ENCODE measurements at regions not wholly inside any gene's neighbourhood (a gene's known extent, or its start where the extent isn't known, plus 50 kb on each side); places are given as distances from the start of the nearest gene placed in this dataset.

GRCh38 chr11:42205518-42205917 is 746.1 kb upstream of the LRRC4C start:
- no peak for DNase-seq

GRCh38 chr11:42225664-42226063 is 766.2 kb upstream of the LRRC4C start:
- DNase-seq = no peak

- DNase-seq = no peak
Measured at GRCh38 chr11:42232673-42233072, 773.2 kb upstream of the LRRC4C start.

- no peak for DNase-seq
Measured at GRCh38 chr11:42234451-42234951, 775.0 kb upstream of the LRRC4C start.

- no peak for DNase-seq
Measured at GRCh38 chr11:42237701-42238235, 778.3 kb upstream of the LRRC4C start.

- no peak for DNase-seq
Measured at GRCh38 chr11:42239188-42239587, 779.7 kb upstream of the LRRC4C start.

- DNase-seq = no peak
Measured at GRCh38 chr11:42243385-42243784, 783.9 kb upstream of the LRRC4C start.

GRCh38 chr11:42244376-42244775 is 784.9 kb upstream of the LRRC4C start:
- DNase-seq = no peak

GRCh38 chr11:42249401-42249800 is 789.9 kb upstream of the LRRC4C start:
- no peak for DNase-seq

GRCh38 chr11:42249956-42250355 is 790.5 kb upstream of the LRRC4C start:
- DNase-seq = no peak

- DNase-seq = no peak
Measured at GRCh38 chr11:42251984-42252383, 792.5 kb upstream of the LRRC4C start.

- no peak for DNase-seq
Measured at GRCh38 chr11:42253156-42253555, 793.7 kb upstream of the LRRC4C start.

- no peak for DNase-seq
Measured at GRCh38 chr11:42255906-42256305, 796.5 kb upstream of the LRRC4C start.

- no peak for DNase-seq
Measured at GRCh38 chr11:42257534-42257933, 798.1 kb upstream of the LRRC4C start.

GRCh38 chr11:42265072-42265471 is 805.6 kb upstream of the LRRC4C start:
- DNase-seq = no peak

- DNase-seq = no peak
Measured at GRCh38 chr11:42271306-42271705, 811.9 kb upstream of the LRRC4C start.

- DNase-seq = no peak
Measured at GRCh38 chr11:42273977-42274376, 814.5 kb upstream of the LRRC4C start.

GRCh38 chr11:42296910-42297309 is 837.5 kb upstream of the LRRC4C start:
- no peak for DNase-seq

GRCh38 chr11:42299780-42300179 is 840.3 kb upstream of the LRRC4C start:
- DNase-seq = no peak

GRCh38 chr11:42301777-42302176 is 842.3 kb upstream of the LRRC4C start:
- no peak for DNase-seq

GRCh38 chr11:42311514-42311913 is 852.1 kb upstream of the LRRC4C start:
- no peak for DNase-seq

- DNase-seq = no peak
Measured at GRCh38 chr11:42311944-42312343, 852.5 kb upstream of the LRRC4C start.

- no peak for DNase-seq
Measured at GRCh38 chr11:42315267-42315666, 855.8 kb upstream of the LRRC4C start.

- DNase-seq = no peak
Measured at GRCh38 chr11:42315846-42316245, 856.4 kb upstream of the LRRC4C start.

GRCh38 chr11:42319921-42320320 is 860.5 kb upstream of the LRRC4C start:
- DNase-seq = no peak

All from activated CD4-positive, alpha-beta T cell treated with anti-CD3 and anti-CD28 coated beads for 48 hours (primary cell).